Keratinocyte (primary cell): ENCODE measurements at regions not wholly inside any gene's neighbourhood (a gene's known extent, or its start where the extent isn't known, plus 50 kb on each side); places are given as distances from the start of the nearest gene placed in this dataset.

Source experiments
- EZH2 ChIP-seq: IDR thresholded peaks from one replicate; pipeline ENCODE4 v1.6.1; 2012; ENCODE audit warnings: inconsistent platforms, mild to moderate bottlenecking, low read length, moderate library complexity
- TF ChIP-seq, protein P1 (sequence below), 3 experiments: IDR thresholded peaks in 1 of 3; conservative IDR thresholded peaks in 1 of 3; optimal IDR thresholded peaks in 1 of 3; 2 replicates in 2 of 3; 3 replicates in 1 of 3; pipeline versions ENCODE3 to v1.5.1; 2011; ENCODE audit warnings: low read length in 3 of 3, mild to moderate bottlenecking in 3 of 3, moderate library complexity in 2 of 3, control low read depth in 1 of 3, inconsistent platforms in 1 of 3; ENCODE audit not compliant: insufficient read depth in 2 of 3; ENCODE audit errors: extremely low read depth in 1 of 3

DNA sequence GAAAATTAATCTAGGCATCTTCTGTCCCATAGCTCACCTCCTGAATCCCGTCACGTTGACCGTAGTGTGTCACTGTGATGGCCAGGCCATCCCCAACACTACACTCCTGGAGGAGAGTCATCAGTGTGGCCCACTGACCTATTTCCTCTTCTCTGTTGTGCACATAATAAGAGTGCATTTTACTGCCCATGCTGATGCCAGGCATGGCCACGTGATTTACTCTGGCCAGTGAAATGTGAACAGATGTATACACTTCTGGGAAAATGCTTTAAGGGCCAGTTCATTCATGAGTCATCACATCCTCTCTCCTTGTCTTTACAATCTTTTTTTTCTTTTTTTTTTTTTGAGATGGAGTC, 101.9 kb upstream of the PIP4K2A start:
- TF ChIP-seq, protein P1, sequence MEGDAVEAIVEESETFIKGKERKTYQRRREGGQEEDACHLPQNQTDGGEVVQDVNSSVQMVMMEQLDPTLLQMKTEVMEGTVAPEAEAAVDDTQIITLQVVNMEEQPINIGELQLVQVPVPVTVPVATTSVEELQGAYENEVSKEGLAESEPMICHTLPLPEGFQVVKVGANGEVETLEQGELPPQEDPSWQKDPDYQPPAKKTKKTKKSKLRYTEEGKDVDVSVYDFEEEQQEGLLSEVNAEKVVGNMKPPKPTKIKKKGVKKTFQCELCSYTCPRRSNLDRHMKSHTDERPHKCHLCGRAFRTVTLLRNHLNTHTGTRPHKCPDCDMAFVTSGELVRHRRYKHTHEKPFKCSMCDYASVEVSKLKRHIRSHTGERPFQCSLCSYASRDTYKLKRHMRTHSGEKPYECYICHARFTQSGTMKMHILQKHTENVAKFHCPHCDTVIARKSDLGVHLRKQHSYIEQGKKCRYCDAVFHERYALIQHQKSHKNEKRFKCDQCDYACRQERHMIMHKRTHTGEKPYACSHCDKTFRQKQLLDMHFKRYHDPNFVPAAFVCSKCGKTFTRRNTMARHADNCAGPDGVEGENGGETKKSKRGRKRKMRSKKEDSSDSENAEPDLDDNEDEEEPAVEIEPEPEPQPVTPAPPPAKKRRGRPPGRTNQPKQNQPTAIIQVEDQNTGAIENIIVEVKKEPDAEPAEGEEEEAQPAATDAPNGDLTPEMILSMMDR (optimal IDR thresholded peaks at IDR 0.05 in 1 of 3, IDR thresholded peaks at IDR 0.05 in 1 of 3, conservative IDR thresholded peaks at IDR 0.05 in 1 of 3; ENCODE audit: extremely low read depth in 1 of 3, insufficient read depth in 2 of 3, low read length in 3 of 3) = no peak
- no peak for TF ChIP-seq EZH2
